Inflammatory macrophage treated with lipopolysaccharide for 4 hours (primary cell): ENCODE measurements at regions not wholly inside any gene's neighbourhood (a gene's known extent, or its start where the extent isn't known, plus 50 kb on each side); places are given as distances from the start of the nearest gene placed in this dataset.

Experiments
- DNase-seq: peaks from one replicate; pipeline ENCODE4 v3.0.0-alpha.2; 2020

- no peak for DNase-seq
Measured at GRCh38 chr7:22962775-22963350, 51.1 kb downstream of the HYCC1 start.

- no peak for DNase-seq
Measured at GRCh38 chr7:22958742-22959141, 55.2 kb downstream of the HYCC1 start.

GRCh38 chr7:22954251-22954650, 59.7 kb downstream of the HYCC1 start:
- DNase-seq: no peak

DNA sequence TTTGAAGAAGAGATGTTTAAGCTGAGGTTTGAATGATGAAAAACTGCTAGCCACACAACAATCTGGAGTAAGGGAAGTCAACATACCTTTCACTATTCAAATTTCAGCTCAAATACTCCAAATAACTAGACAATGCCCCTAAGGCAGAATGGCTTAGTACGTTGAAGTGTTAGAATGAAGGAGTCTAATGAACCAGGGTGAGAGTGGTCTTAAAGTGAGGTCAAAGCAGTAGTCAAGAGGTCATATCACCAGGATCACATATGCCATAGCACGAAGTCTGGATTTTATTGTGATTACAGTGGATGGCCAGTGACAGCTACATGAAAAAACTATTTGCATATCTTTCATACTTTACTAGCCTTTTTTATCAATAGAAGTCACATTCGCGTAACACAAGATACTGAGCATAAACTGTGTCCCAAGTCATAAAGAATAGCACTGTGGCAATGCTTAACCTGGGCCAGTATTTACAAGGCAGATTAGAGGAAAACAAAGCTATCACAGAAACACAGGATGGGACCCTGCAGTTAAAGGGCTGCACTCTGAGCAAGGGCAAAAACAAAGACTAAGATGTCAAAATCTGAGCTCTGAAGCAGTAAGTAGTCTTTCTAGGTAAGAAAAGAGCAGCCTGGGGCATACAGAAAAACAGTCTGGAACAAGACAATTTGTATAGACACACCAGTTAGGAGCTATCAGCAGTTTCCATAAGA, 61.5 kb downstream of the HYCC1 start:
- no peak for DNase-seq

DNA sequence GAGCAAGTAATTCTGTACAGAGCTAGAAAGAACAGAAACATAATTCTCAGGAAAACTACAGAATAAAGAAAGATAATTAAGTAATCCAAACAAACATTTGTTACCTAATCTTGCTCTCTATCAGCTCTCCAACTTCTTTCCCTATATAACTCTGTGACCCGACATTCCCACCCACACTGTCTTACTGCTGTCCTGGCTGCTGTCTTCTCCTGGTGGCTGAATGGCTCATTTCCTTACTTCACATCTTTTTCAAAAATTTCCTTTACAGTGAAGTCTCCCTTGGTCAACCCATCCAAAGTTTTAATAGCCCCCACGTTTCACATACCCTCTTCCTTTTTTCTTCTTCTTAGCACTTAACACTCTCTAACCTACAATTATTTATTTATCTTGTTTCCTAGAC, 64.0 kb downstream of the HYCC1 start:
- DNase-seq: peak; percentile 19

DNA sequence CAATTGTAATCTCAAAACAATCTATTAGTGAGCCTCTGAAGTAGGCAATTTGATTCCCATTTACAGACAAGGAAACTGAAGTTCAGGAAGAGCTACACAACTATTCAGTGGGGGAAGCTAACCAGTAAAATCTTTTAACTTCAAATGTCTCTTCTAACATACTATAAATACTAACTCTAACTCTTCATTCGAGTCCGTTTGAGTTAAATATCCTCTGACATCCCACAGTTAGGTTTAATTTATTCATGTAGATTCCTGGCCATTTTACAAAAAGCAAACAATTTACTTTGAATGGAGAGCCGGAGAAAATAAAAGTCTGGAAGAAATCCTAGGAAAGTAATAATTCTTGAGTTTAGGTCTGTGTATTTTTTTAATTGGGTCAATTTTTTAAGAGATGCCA, 64.7 kb downstream of the HYCC1 start:
- no peak for DNase-seq

GRCh38 chr7:22948770-22949169, 65.2 kb downstream of the HYCC1 start:
- DNase-seq: no peak

GRCh38 chr7:22945584-22945983, 68.3 kb downstream of the HYCC1 start:
- no peak for DNase-seq

DNA sequence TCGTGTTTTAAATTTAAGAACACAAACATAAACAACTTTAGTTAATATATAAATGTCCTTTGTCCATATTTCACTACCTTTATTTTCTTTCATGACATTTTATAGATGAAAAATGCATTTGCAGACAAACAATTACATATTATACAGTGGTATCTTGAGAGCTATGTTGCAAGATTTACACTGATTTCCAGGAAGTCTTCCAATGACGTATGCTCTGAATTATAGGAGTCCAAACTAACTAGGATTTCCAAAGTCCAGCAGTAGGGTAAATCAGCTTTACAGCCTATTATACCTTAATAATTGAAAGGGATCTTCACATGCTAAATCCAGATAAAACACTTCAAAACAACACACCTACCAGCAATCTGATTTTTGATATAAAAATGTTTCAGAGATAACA, 69.4 kb downstream of the HYCC1 start:
- DNase-seq: no peak

GRCh38 chr7:22944022-22944421, 69.9 kb downstream of the HYCC1 start:
- no peak for DNase-seq

DNA sequence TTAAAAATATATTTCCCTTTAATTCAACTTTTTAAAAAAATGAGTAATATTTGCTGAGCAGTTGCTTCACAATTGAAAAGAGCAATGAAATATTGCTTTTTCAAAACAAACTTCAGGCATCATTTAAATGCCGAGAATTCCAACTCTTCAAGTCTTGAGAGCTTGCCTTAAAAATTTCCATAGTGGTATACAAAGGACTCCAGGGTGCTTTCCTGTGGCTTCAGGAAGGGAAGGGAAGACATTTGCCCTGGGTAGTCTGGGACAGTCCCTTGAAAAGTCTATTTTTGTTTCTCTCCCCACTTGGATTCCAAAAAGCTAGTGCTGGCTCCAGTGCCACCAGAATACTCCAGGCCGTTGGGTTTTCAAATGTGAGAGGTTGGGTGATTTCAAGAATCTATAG, 71.7 kb downstream of the HYCC1 start:
- no peak for DNase-seq

DNA sequence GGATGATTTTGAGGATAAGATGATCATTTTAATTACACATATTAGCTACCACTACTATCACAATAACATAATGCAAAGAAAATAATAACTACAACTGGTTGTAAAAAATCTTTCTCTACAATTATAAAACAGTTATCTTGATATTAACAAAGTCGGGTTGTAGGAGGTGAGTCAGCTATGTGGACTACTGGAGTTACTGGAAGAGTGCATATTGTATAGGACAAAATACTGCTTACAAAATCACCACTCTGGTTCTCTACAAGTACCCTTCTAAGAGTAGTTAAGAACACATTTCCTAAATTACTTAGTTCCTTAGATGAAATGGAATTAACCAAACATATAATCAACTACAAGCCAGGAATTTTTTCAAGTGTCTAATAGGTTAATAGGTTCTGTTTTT, 74.1 kb downstream of the HYCC1 start:
- no peak for DNase-seq

- DNase-seq: no peak
Measured at GRCh38 chr7:22937946-22938345, 76.0 kb downstream of the HYCC1 start.

DNA sequence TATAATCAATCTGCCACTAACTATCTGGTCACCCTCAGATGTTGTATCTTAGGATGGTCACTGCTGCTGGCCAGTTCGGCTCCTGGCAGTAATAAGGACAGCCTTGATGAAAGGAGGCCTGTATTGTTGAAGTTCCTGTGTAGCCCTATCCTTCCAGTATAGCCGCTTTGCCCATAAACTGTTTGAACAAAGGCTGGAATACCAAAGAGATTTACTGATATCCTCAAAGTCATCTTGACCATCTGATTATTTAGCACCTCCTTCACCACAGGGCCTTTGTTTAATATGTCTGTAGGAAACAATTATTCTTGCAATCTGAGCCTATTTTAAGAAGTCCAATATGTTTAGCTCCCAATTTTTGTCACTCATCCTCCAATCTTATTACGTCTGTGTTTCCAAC, 77.7 kb downstream of the HYCC1 start:
- no peak for DNase-seq

DNA sequence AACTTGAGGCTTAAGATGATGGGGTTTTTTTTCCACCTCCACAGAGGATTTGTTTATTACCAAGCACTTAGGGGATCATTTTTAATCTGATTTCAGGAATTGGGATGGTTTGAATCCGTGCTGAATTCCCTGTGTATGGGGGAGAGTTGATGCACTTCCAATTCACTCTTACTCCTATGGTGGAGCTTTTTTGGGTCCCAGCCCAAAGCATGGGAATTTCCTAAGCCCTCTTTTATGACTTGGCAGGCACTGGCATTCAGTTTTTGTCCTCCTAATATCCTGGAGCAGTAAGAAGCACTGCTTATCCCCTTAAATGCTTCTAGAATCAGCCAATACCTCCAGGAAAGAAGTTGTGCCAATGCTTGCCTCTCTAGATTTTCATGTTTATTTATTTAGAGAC, 78.7 kb downstream of the HYCC1 start:
- no peak for DNase-seq

- no peak for DNase-seq
Measured at GRCh38 chr7:22934473-22935065, 79.4 kb downstream of the HYCC1 start.

DNA sequence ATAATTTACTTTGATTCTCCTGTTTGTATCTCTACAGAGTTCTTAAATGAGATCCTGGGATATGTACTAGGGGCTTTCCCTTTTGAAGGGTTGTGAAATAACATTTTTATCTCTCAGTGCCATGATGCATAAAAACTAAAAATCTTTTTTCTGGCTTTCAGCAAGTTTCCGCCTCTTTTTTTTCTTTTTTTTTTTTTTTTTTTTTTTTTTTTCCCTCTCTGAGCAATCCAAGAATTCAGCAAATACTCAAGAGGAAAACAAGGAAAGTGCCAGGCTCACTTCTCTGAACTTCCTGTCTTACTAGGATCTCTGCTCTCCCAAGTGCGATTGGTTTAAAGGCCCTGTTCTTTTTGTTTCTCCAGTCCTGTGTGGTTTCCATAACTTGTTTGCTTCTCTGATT, 79.9 kb downstream of the HYCC1 start:
- no peak for DNase-seq

GRCh38 chr7:22932896-22933295, 81.0 kb downstream of the HYCC1 start:
- DNase-seq: no peak

- no peak for DNase-seq
Measured at GRCh38 chr7:22931011-22931410, 82.9 kb downstream of the HYCC1 start.

GRCh38 chr7:22922307-22922706, 91.6 kb downstream of the HYCC1 start:
- no peak for DNase-seq

- no peak for DNase-seq
Measured at GRCh38 chr7:22921386-22922086, 92.4 kb downstream of the HYCC1 start.

- DNase-seq: peak; percentile 5
Measured at GRCh38 chr7:22920672-22921071, 93.3 kb downstream of the HYCC1 start.

DNA sequence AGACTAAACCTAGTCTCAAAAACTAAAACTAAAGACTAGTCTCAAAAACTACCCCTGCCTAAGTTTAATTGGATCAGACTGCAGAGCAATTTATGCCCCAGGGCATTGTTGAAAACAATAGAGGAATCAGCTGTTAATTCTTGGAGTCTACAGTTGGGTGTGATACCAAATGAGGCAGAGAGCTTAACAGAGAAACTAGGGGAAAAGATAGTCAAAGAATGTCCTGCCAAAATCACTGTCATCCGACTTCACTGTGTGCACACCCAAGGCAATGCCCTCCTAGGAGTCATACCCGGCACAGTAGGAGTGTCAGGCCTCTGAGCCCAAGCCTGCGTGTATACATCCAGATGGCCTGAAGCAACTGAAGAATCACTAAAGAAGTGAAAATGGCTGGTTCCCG, 90.5 kb upstream of the TOMM7 start:
- no peak for DNase-seq

GRCh38 chr7:22911889-22912288, 89.2 kb upstream of the TOMM7 start:
- no peak for DNase-seq
